H1 (cell line): ENCODE measurements at regions not wholly inside any gene's neighbourhood (a gene's known extent, or its start where the extent isn't known, plus 50 kb on each side); places are given as distances from the start of the nearest gene placed in this dataset.

Experiments used
- CTCF ChIA-PET: fragments of 300-600 bp; sonication (Branson Sonifier 250); formaldehyde crosslinking; loops from one replicate; lab custom pipeline; 2021; ENCODE audit not compliant: partially characterized antibody; lab: Charles Lee
- POLR2A ChIA-PET: fragments of 300-600 bp; sonication (Branson Sonifier 250); formaldehyde crosslinking; loops from one replicate; lab custom pipeline; 2021; ENCODE audit warnings: inconsistent platforms; ENCODE audit not compliant: partially characterized antibody; lab: Charles Lee
- DNase-seq, 2 experiments: peaks; one replicate each; pipeline versions ENCODE4 v3.0.0 to v3.0.0-alpha.2; 2010 to 2022; ENCODE audit warnings: low spot score in 2 of 2, low read depth in 1 of 2, mixed read lengths in 1 of 2
- FAIRE-seq: peaks from 2 replicates; lab custom pipeline; 2011; peaks lifted over from hg19 to GRCh38; lab: Jason Lieb, UNC
- H2AFZ ChIP-seq: 2 replicates; pipeline ENCODE4 v1.8.1; 2012; ENCODE audit warnings: low read length, inconsistent platforms
- H2AK5ac ChIP-seq: 2 replicates; pipeline ENCODE4 v1.6.1; 2013; ENCODE audit warnings: low read depth, low read length
- H2BK120ac ChIP-seq: replicated peaks from 2 replicates; pipeline ENCODE3; 2013; ENCODE audit warnings: low read depth, low read length, inconsistent platforms
- H2BK12ac ChIP-seq: 2 replicates; pipeline ENCODE4 v1.6.1; 2013; ENCODE audit warnings: low read depth, low read length
- H2BK15ac ChIP-seq: 2 replicates; pipeline ENCODE4 v1.6.1; 2013; ENCODE audit warnings: low read length
- H2BK20ac ChIP-seq: 2 replicates; pipeline ENCODE4 v1.6.1; 2013; ENCODE audit warnings: low read length
- H2BK5ac ChIP-seq: 2 replicates; pipeline ENCODE4 v1.6.1; 2013; ENCODE audit warnings: low read depth, low read length
- H3K14ac ChIP-seq: 2 replicates; pipeline ENCODE4 v1.6.1; 2013; ENCODE audit warnings: inconsistent platforms; ENCODE audit not compliant: insufficient read length
- H3K18ac ChIP-seq: 2 replicates; pipeline ENCODE4 v1.6.1; 2013; ENCODE audit warnings: low read length; ENCODE audit errors: extremely low read depth
- H3K23ac ChIP-seq: 2 replicates; pipeline ENCODE4 v1.6.1; 2013; ENCODE audit warnings: inconsistent platforms; ENCODE audit not compliant: insufficient read length
- H3K23me2 ChIP-seq: 2 replicates; pipeline ENCODE4 v1.6.1; 2013; ENCODE audit warnings: low read depth, low read length
- H3K27ac ChIP-seq: 2 replicates; pipeline ENCODE4 v1.6.1; 2011; ENCODE audit warnings: low read depth, low read length, inconsistent platforms
- H3K27me3 ChIP-seq, 4 experiments: replicated peaks in 1 of 4; 1 replicate in 1 of 4; 2 replicates in 3 of 4; pipeline versions ENCODE4 v1.6.1 to v1.8.1; 2011 to 2013; ENCODE audit warnings: low read length in 3 of 4, mild to moderate bottlenecking in 3 of 4, inconsistent platforms in 2 of 4, mixed read lengths in 2 of 4, moderate library complexity in 1 of 4; ENCODE audit not compliant: control insufficient read depth in 3 of 4, insufficient read depth in 3 of 4; ENCODE audit errors: extremely low read depth in 1 of 4
- H3K36me3 ChIP-seq, 4 experiments: 2 replicates each; pipeline versions ENCODE4 v1.6.1 to v1.8.1; 2011 to 2013; ENCODE audit warnings: mild to moderate bottlenecking in 4 of 4, low read length in 3 of 4, moderate library complexity in 2 of 4, control low read depth in 1 of 4, inconsistent platforms in 1 of 4; ENCODE audit not compliant: insufficient read depth in 4 of 4, control insufficient read depth in 2 of 4
- H3K4ac ChIP-seq: replicated peaks from 2 replicates; pipeline ENCODE3; 2013; ENCODE audit warnings: low read length, low read depth, mixed read lengths, inconsistent platforms; ENCODE audit not compliant: insufficient read length
- H3K4me1 ChIP-seq, 4 experiments: replicated peaks in 1 of 4; 1 replicate in 1 of 4; 2 replicates in 3 of 4; pipeline versions ENCODE4 v1.6.1 to v1.8.1; 2011 to 2013; ENCODE audit warnings: low read length in 3 of 4, inconsistent platforms in 2 of 4, mixed read lengths in 1 of 4; ENCODE audit not compliant: insufficient read depth in 4 of 4, control insufficient read depth in 3 of 4
- H3K4me2 ChIP-seq, 2 experiments: 2 replicates each; pipeline versions ENCODE4 v1.6.1 to v1.8.1; 2011 to 2013; ENCODE audit warnings: low read depth in 2 of 2, low read length in 2 of 2, control low read depth in 1 of 2, inconsistent platforms in 1 of 2, mild to moderate bottlenecking in 1 of 2; ENCODE audit not compliant: insufficient read depth in 1 of 2
- H3K4me3 ChIP-seq, 4 experiments: fragments of 200-600, 300-600 bp in 1 of 4; sonication (generic), shearing (Covaris generic), sonication (Bioruptor Twin) in 1 of 4; 2 replicates each; pipeline versions ENCODE4 v1.5.1 to v1.8.1; 2011 to 2016; ENCODE audit warnings: low read length in 4 of 4, low read depth in 3 of 4, control low read depth in 2 of 4, inconsistent platforms in 2 of 4, mild to moderate bottlenecking in 2 of 4, mixed read lengths in 1 of 4, moderate library complexity in 1 of 4; ENCODE audit not compliant: insufficient read depth in 2 of 4; ENCODE audit errors: extremely low read depth in 1 of 4
- H3K56ac ChIP-seq: replicated peaks from 2 replicates; pipeline ENCODE3; 2013; ENCODE audit warnings: low read depth, mild to moderate bottlenecking, mixed read lengths, low read length, inconsistent platforms; ENCODE audit not compliant: insufficient read length
- H3K79me1 ChIP-seq: 2 replicates; pipeline ENCODE4 v1.6.1; 2013; ENCODE audit warnings: low read depth, low read length, control low read depth
- H3K79me2 ChIP-seq, 2 experiments: 2 replicates each; pipeline versions ENCODE4 v1.6.1 to v1.8.1; 2012 to 2013; ENCODE audit warnings: low read length in 2 of 2, mild to moderate bottlenecking in 2 of 2, inconsistent platforms in 1 of 2; ENCODE audit not compliant: insufficient read depth in 2 of 2, control insufficient read depth in 1 of 2
- H3K9ac ChIP-seq, 4 experiments: replicated peaks in 1 of 4; 1 replicate in 1 of 4; 2 replicates in 3 of 4; pipeline versions ENCODE4 v1.6.1 to v1.8.1; 2011 to 2013; ENCODE audit warnings: low read depth in 3 of 4, low read length in 3 of 4, control low read depth in 2 of 4, mild to moderate bottlenecking in 2 of 4, moderate library complexity in 2 of 4, inconsistent platforms in 1 of 4; ENCODE audit errors: extremely low read depth in 1 of 4
- H3K9me3 ChIP-seq, 2 experiments: 2 replicates each; pipeline versions ENCODE4 v1.6.1 to v1.8.1; 2012 to 2013; ENCODE audit warnings: mild to moderate bottlenecking in 2 of 2, moderate library complexity in 2 of 2, control low read depth in 1 of 2, inconsistent platforms in 1 of 2, low read depth in 1 of 2, low read length in 1 of 2, mixed read lengths in 1 of 2; ENCODE audit not compliant: insufficient read depth in 2 of 2
- H4K20me1 ChIP-seq, 2 experiments: replicated peaks in 1 of 2; 2 replicates each; pipeline versions ENCODE3 to v1.8.1; 2011 to 2013; ENCODE audit warnings: inconsistent platforms in 2 of 2, low read length in 2 of 2, mild to moderate bottlenecking in 1 of 2; ENCODE audit not compliant: insufficient read depth in 2 of 2, control insufficient read depth in 1 of 2
- H4K5ac ChIP-seq: 2 replicates; pipeline ENCODE4 v1.6.1; 2013; ENCODE audit warnings: low read length, low read depth, mixed read lengths, inconsistent platforms; ENCODE audit not compliant: insufficient read length
- H4K8ac ChIP-seq: 2 replicates; pipeline ENCODE4 v1.8.0; 2013; ENCODE audit warnings: mild to moderate bottlenecking, moderate library complexity, low read length, inconsistent platforms; ENCODE audit not compliant: insufficient read depth; ENCODE audit errors: extremely low read depth
- H4K91ac ChIP-seq: replicated peaks from 2 replicates; pipeline ENCODE3; 2013; ENCODE audit warnings: low read length, mixed read lengths, inconsistent platforms; ENCODE audit not compliant: insufficient read length
- CBX8 ChIP-seq: fragments of 300-800, 300-1000 bp; sonication (generic); IDR thresholded peaks from 2 replicates; pipeline ENCODE4 v1.7.1; 2016; ENCODE audit warnings: low read depth, low read length, borderline replicate concordance
- CTCF ChIP-seq, 3 experiments: IDR thresholded peaks; 1 replicate in 2 of 3; 2 replicates in 1 of 3; pipeline versions ENCODE4 v1.5.1 to v1.6.1; 2011; ENCODE audit warnings: low read length in 3 of 3, mild to moderate bottlenecking in 3 of 3, inconsistent platforms in 2 of 3, low read depth in 1 of 3, moderate library complexity in 1 of 3; ENCODE audit not compliant: insufficient read depth in 1 of 3; ENCODE audit errors: control extremely low read depth in 1 of 3
- EP300 ChIP-seq, 2 experiments: IDR thresholded peaks; 1 replicate in 1 of 2; 2 replicates in 1 of 2; pipeline ENCODE4 v1.6.1; 2011 to 2012; ENCODE audit warnings: low read depth in 2 of 2, low read length in 2 of 2, mild to moderate bottlenecking in 2 of 2, borderline replicate concordance in 1 of 2, inconsistent platforms in 1 of 2, moderate library complexity in 1 of 2
- GTF2F1 ChIP-seq: IDR thresholded peaks from 2 replicates; pipeline ENCODE4 v1.6.1; 2012; ENCODE audit warnings: low read depth, low read length, improper control_type of control experiment, borderline replicate concordance
- HDAC6 ChIP-seq: IDR thresholded peaks from one replicate; pipeline ENCODE4 v1.7.1; 2012; ENCODE audit warnings: low read depth, mild to moderate bottlenecking, inconsistent platforms, low read length, moderate library complexity
- MAFK ChIP-seq: IDR thresholded peaks from 2 replicates; pipeline ENCODE4 v1.6.1; 2012; ENCODE audit warnings: low read depth, mild to moderate bottlenecking, improper control_type of control experiment, low read length
- NANOG ChIP-seq: IDR thresholded peaks from 2 replicates; pipeline ENCODE4 v1.6.1; 2011; ENCODE audit warnings: low read length, low read depth, mild to moderate bottlenecking, inconsistent platforms; ENCODE audit not compliant: insufficient read depth, poor library complexity, severe bottlenecking
- RNF2 ChIP-seq: fragments of 200-900, 300-1000 bp; sonication (generic); IDR thresholded peaks from 2 replicates; pipeline ENCODE4 v1.7.1; 2016; ENCODE audit warnings: borderline replicate concordance, low read depth, mild to moderate bottlenecking, antibody characterized with exemption, low read length; ENCODE audit not compliant: poor library complexity, severe bottlenecking; ENCODE audit errors: missing control alignments
- SP2 ChIP-seq: IDR thresholded peaks from 2 replicates; pipeline ENCODE4 v1.6.1; 2012; ENCODE audit warnings: mild to moderate bottlenecking, low read length, inconsistent platforms
- SP4 ChIP-seq: IDR thresholded peaks from 2 replicates; pipeline ENCODE4 v1.6.1; 2012; ENCODE audit warnings: low read length, inconsistent platforms
- TAF1 ChIP-seq: IDR thresholded peaks from 2 replicates; pipeline ENCODE4 v1.6.1; 2011; ENCODE audit warnings: mild to moderate bottlenecking, low read depth, low read length
- YY1 ChIP-seq: IDR thresholded peaks from 2 replicates; pipeline ENCODE4 v1.6.1; 2011; ENCODE audit warnings: low read depth, mild to moderate bottlenecking, low read length
- ZNF274 ChIP-seq: IDR thresholded peaks from 2 replicates; pipeline ENCODE4 v1.7.0; 2012; ENCODE audit warnings: low read length, borderline replicate concordance; ENCODE audit errors: extremely low read depth

- Histone ChIP-seq H3K79me2 (no peaks in the 10 kb centered on the region), H4K20me1 (no peaks in the 10 kb centered on the region), H3K9me3 (no peaks in the 10 kb centered on the region), H3K18ac (no peak overlapping the region), H3K4me2 (no peak overlapping the region), H3K56ac (no peak overlapping the region), H2BK5ac (no peak overlapping the region), H3K79me1 (no peaks in the 10 kb centered on the region), H3K27ac (no peak overlapping the region), H3K9ac (no peak overlapping the region), H3K14ac (no peak overlapping the region), H4K5ac (no peak overlapping the region), H2BK120ac (no peak overlapping the region), H3K36me3 (no peaks in the 10 kb centered on the region), H3K4ac (no peak overlapping the region), H3K23me2 (no peaks in the 10 kb centered on the region), H3K27me3 (no peaks in the 10 kb centered on the region), H4K91ac (no peak overlapping the region), H3K4me3 (no peak overlapping the region), H2AFZ (no peak overlapping the region), H3K23ac (no peak overlapping the region), H2BK12ac (no peak overlapping the region), H3K4me1 (no peaks in the 10 kb centered on the region), H4K8ac (no peak overlapping the region), H2BK15ac (no peak overlapping the region), H2BK20ac (no peak overlapping the region), H2AK5ac (no peak overlapping the region)
- CTCF ChIA-PET, result no interaction called here
- no peak for DNase-seq
- no peak for TF ChIP-seq SP2
- TF ChIP-seq CTCF (IDR thresholded peaks at IDR 0.05; ENCODE audit: control extremely low read depth in 1 of 3, insufficient read depth in 1 of 3, low read depth in 1 of 3, low read length in 3 of 3), result no peak
- TF ChIP-seq RNF2, result no peak
- no peak for TF ChIP-seq MAFK
- TF ChIP-seq ZNF274, result no peak
- no peak for TF ChIP-seq HDAC6
- no peak for TF ChIP-seq TAF1
- TF ChIP-seq CBX8, result no peak
- TF ChIP-seq EP300 (IDR thresholded peaks at IDR 0.05; ENCODE audit: borderline replicate concordance in 1 of 2, low read depth in 2 of 2, low read length in 2 of 2), result no peak
- no peak for TF ChIP-seq GTF2F1
- TF ChIP-seq SP4, result no peak
- no peak for TF ChIP-seq NANOG
- no peak for TF ChIP-seq YY1
- POLR2A ChIA-PET, result no interaction called here
- FAIRE-seq, result no peak
Measured at GRCh38 chrX:121639781-121640180, 592.4 kb downstream of the GLUD2 start.
